Transverse colon (tissue), 4 donors: ENCODE measurements at regions not wholly inside any gene's neighbourhood (a gene's known extent, or its start where the extent isn't known, plus 50 kb on each side); places are given as distances from the start of the nearest gene placed in this dataset.

Source experiments
- EP300 ChIP-seq: sonication (generic); formaldehyde crosslinking; IDR thresholded peaks from one replicate; pipeline ENCODE4 v1.6.1; 2017; ENCODE audit warnings: antibody characterized with exemption, low read depth
- POLR2AphosphoS5 ChIP-seq, 3 donors: sonication (generic); formaldehyde crosslinking; IDR thresholded peaks; one replicate each; pipeline ENCODE4 v1.6.1; 2016; ENCODE audit warnings: antibody characterized with exemption in 3 of 3
- TF ChIP-seq, protein P1 (sequence below), 5 experiments: fragments of 200-600 bp in 3 of 5; fragments of 450-650 bp in 2 of 5; sonication (generic) in 3 of 5; IDR thresholded peaks; 1 replicate in 2 of 5; 2 replicates in 3 of 5; pipeline ENCODE4 v1.5.1; 2016 to 2017; ENCODE audit warnings: antibody characterized with exemption in 5 of 5, inconsistent platforms in 3 of 5, mild to moderate bottlenecking in 2 of 5, moderate library complexity in 1 of 5

DNA sequence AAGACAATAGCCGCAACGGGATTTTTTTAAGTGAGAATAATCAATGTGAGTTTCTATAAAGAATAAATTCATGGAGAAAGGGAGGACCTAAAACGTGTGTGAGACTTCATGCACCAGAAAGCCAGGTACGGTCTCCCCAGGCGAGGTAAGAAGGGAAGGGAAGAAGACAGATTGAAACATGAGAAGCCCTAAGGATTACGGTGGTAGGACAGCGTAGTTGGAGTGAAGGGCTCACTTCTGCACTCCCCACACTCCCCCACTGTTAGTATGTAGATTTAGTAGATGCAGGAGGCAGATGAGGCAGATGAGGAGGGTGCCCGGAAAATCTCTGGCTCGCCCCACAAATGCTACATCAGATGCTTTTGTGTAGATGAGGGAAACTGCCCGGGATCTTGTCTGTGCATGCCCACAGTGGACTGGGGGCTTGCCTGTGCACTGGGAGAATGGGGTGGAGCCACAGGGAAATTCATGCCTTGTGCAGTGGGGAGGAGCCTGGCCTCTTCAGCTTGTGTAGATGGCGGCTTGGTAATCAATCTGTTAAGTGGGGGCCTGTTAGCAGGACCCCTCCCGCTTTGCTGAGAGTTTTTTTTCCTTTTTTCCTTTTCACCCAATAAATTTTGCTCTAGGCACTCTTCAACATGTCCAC is 1544.5 kb upstream of the TENM3 start:
- TF ChIP-seq EP300, result no peak
- TF ChIP-seq, protein P1, sequence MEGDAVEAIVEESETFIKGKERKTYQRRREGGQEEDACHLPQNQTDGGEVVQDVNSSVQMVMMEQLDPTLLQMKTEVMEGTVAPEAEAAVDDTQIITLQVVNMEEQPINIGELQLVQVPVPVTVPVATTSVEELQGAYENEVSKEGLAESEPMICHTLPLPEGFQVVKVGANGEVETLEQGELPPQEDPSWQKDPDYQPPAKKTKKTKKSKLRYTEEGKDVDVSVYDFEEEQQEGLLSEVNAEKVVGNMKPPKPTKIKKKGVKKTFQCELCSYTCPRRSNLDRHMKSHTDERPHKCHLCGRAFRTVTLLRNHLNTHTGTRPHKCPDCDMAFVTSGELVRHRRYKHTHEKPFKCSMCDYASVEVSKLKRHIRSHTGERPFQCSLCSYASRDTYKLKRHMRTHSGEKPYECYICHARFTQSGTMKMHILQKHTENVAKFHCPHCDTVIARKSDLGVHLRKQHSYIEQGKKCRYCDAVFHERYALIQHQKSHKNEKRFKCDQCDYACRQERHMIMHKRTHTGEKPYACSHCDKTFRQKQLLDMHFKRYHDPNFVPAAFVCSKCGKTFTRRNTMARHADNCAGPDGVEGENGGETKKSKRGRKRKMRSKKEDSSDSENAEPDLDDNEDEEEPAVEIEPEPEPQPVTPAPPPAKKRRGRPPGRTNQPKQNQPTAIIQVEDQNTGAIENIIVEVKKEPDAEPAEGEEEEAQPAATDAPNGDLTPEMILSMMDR (IDR thresholded peaks at IDR 0.05), result no peak
- no peak for TF ChIP-seq POLR2AphosphoS5 (IDR thresholded peaks at IDR 0.05)
